Rectal smooth muscle tissue (tissue), 1 donor: ENCODE measurements at regions not wholly inside any gene's neighbourhood (a gene's known extent, or its start where the extent isn't known, plus 50 kb on each side); places are given as distances from the start of the nearest gene placed in this dataset.

ENCODE experiments used
- H3K27ac ChIP-seq: one replicate; pipeline ENCODE4 v1.7.0; 2013; ENCODE audit warnings: low read depth, low read length, inconsistent platforms
- H3K27me3 ChIP-seq: one replicate; pipeline ENCODE4 v1.7.0; 2013; ENCODE audit warnings: low read length; ENCODE audit not compliant: control insufficient read depth, insufficient read depth
- H3K36me3 ChIP-seq: one replicate; pipeline ENCODE4 v1.7.0; 2013; ENCODE audit warnings: low read length; ENCODE audit not compliant: control insufficient read depth, insufficient read depth
- H3K4me1 ChIP-seq: one replicate; pipeline ENCODE4 v1.7.0; 2013; ENCODE audit warnings: low read length; ENCODE audit not compliant: control insufficient read depth, insufficient read depth
- H3K4me3 ChIP-seq: one replicate; pipeline ENCODE4 v1.7.0; 2013; ENCODE audit warnings: low read length
- H3K9ac ChIP-seq: one replicate; pipeline ENCODE4 v1.7.0; 2013; ENCODE audit warnings: low read length

DNA sequence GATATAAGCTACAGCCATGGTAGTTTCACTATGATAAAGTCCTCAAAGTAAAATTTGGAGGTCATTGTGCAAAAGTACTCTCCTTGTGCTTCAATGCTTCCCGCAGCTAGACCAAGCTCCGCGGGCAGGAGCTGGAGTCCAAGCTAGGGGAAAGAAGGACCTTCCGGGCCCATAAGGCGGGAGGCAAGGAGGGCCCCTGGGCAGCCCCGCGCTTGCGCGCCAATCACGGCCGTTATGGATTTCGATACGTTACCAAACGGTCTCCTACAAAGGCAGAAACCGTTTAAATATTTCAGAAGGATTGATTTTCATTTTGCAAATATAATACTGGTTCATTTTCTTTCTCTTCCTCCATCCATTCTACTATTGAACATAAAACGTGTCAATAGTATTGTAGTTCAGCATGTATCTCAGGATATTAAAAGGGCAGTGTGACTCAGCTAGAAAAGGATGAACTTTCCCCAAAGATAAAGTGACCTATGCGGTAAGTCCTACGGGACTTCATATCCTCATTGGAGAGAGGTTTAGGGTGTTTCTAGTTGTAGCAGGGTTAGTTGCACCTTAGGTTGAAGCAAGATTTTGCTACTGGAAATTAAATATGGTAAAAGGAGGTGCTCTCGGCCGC, 128.0 kb downstream of the KIF20B start:
- H3K4me3 ChIP-seq: no peak overlapping the region
- H3K27me3 ChIP-seq: no peaks in the 10 kb centered on the region
- H3K4me1 ChIP-seq: no peaks in the 10 kb centered on the region
- no peak overlapping the region for H3K9ac ChIP-seq
- H3K27ac ChIP-seq: no peak overlapping the region
- H3K36me3 ChIP-seq: no peaks in the 10 kb centered on the region

DNA sequence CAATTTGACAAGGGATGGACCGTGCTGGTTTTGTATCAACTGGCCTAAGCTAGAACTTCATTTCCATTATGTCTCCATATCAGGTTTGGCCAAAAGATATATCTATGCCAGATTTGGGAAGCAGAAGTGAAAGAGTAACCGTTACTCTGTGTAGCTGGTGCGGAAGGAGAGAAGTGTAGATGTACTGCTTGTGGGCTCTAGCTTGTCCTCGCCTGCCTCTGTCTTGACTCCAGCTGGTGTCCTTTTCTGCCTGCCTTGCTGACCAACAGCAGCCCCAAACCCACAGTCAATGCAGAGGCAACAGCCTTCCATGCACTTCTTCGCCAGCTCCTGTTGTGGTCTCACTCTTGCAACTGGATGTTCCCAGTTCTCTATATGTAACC, 128.5 kb downstream of the KIF20B start:
- Histone ChIP-seq H3K36me3 (no peaks in the 10 kb centered on the region), H3K4me3 (no peak overlapping the region), H3K4me1 (no peaks in the 10 kb centered on the region), H3K27me3 (no peaks in the 10 kb centered on the region), H3K9ac (no peak overlapping the region), H3K27ac (no peak overlapping the region)

DNA sequence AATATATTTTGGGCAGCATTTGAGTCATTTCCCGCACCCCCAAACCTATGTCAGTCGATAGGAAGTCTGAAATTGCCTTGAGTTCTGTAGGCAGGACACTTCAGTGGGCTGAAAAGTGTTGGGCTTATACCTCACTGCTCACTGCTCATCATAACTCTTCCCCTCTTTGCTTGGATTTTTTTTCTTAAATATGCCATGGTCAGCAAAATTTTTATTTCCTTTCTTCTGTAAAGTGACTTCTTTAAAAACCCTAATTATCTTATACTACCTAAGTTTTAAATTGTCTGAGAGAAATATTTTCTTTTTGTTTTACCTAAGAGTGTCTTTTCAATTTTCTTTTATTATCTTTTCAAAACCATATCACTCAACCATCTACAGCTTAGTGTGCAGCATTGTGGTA, 129.2 kb downstream of the KIF20B start:
- no peaks in the 10 kb centered on the region for H3K27me3 ChIP-seq
- no peak overlapping the region for H3K27ac ChIP-seq
- no peaks in the 10 kb centered on the region for H3K36me3 ChIP-seq
- no peaks in the 10 kb centered on the region for H3K4me1 ChIP-seq
- H3K9ac ChIP-seq: no peak overlapping the region
- H3K4me3 ChIP-seq: no peak overlapping the region

DNA sequence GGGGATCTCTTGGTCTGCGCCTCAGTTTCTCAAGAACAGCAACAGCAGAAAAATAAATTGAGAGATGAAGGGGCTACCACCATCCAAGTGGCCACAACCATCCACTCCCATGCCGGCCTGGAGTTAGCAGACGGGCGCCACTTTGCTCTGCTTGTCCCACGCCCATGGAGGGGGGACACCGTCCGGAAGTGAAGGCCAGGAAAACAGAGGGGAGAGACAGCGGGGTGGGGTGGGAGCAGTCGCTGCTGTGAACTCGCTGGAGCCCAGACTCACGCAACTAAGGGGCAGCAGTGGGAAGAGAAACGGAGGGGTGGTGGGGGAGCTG, 135.4 kb downstream of the KIF20B start:
- H3K27me3 ChIP-seq: no peaks in the 10 kb centered on the region
- H3K9ac ChIP-seq: no peak overlapping the region

DNA sequence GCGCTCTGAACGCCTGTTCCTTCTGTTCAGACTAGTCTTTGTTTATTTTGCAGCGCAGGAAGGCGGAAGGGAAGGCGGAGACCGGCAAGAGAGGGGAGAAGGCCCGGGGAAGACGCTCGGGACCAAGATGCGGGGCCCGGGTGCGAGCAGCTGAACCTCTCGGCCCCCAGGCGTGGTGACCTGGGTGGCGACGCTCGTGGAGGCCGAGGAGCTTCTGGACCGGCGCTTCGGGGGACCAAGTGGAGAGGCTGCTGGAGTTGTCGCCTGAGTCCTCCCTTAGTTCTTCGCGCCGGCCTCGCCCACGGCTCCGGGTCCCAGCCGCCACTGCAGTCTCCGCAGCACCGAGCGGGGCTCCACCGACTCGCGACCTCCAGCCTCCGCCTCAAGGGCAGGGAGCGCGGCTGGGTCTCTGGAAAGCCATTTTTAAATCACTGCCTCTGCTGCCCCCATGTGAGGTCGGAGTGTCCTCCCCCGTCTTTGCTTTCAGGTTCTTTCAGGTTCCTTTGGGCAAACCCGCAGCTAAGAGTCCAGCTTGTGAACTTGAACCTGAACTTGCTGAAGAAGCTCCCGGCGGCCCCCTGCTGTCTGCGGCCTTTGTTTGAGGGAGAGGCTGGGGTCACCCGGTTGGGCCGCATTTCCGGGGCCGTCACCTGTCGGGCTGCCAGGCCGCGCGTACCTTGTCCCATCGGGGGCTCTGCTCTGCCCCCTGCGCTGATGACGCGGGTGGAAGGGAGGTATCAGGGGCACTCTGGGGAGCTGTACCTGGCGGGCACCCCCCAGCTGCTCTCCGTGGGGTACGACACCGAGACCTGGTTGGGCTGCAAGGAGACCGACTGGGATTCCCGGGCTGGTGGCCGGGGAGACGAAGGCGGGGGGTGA, 136.0 kb downstream of the KIF20B start:
- Histone ChIP-seq H3K36me3 (no peaks in the 10 kb centered on the region), H3K4me1 (no peaks in the 10 kb centered on the region), H3K27me3 (no peaks in the 10 kb centered on the region), H3K9ac (peak overlapping the region; percentile 53), H3K4me3 (peak overlapping the region; percentile 73), H3K27ac (peak overlapping the region; percentile 68)

More for the DNA sequence above, 135.4 kb downstream of the KIF20B start:
- Histone ChIP-seq H3K4me1 (no peaks in the 10 kb centered on the region), H3K4me3 (peak overlapping the region; percentile 73), H3K27ac (peak overlapping the region; percentile 68), H3K36me3 (no peaks in the 10 kb centered on the region)

DNA sequence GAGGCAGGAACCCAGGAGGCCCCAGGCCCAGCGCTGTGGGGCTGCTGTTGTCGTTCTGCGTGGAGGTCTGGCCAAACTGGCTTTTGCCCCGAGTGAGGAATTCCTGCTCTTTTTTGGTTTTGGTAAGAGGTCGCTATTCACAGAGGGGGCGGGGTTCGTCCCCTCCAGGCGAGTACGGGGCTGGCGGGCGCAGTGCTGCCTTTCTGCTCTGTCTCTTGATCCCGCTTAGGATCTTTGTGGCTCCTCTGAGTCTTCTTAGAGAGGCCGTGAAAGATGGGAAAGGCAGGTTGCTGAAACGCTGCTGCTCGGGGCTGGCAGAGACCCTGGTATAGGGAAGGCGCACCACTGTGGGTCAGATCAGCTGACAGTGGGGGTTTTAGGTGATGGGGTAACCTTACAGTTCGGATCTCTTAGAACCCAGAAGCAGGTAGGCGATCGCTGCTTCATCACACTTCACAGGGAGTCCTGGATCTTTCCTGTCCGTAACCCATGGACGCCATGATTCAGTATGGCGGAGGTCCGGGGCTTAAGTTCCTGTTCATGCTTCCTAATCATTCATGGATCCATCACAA, 136.7 kb downstream of the KIF20B start:
- Histone ChIP-seq H3K27ac (peak overlapping the region; percentile 68), H3K4me3 (peak overlapping the region; percentile 73), H3K27me3 (no peaks in the 10 kb centered on the region), H3K9ac (no peak overlapping the region), H3K4me1 (no peaks in the 10 kb centered on the region), H3K36me3 (no peaks in the 10 kb centered on the region)

DNA sequence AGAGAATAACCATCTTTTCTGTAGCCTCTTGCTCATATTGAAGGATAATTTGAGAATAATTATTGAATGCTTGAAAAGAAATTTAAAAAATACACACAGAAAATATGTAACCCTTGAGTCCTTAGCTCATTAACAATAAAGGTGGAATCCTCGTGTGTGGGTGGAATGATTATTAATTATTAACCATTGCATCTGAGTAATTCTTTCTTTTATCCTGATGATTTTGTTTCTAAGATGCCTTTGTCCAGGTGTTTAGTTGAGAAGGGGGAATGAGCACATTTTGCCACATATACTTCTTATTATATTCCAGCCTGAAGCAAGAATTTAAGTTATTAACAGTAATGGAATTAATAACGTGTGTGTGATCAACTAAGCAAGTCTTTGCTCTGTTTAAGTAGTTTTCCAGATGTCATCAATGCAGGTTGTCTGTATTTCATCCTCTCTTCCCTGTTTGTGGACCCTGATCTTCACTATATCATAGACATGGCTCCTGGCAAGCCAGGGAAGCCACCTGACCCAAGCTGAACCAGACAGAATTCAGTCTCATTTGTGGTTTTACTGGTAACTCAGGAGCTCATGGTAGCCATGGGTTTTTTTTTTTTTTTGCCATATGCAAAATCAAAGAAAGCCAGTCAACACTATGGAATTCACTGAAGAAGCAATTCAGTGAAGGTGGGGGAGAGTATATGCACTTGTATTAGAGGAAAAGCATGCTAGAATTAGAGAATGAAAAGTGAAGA, 144.3 kb downstream of the KIF20B start:
- Histone ChIP-seq H3K9ac (no peak overlapping the region), H3K27ac (no peak overlapping the region), H3K36me3 (no peaks in the 10 kb centered on the region), H3K4me3 (no peak overlapping the region), H3K4me1 (no peaks in the 10 kb centered on the region), H3K27me3 (no peaks in the 10 kb centered on the region)

DNA sequence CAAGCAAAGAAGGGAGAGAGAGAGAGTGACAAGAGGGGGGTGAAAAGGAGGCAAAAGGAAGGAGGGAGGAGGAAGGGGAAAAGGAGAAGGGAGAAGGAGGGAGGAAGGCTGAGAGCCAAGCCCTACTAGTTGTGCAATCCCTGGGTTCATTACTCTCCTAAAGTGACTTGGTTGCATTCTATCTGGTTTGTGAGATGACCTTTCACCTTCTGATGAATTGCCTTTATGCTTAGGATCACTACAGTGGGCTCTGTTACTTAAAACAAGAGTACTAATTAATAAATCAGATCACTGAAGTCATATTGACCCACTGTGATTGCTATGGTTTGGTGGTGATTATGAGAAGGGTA, 144.9 kb downstream of the KIF20B start:
- Histone ChIP-seq H3K27ac (no peak overlapping the region), H3K27me3 (no peaks in the 10 kb centered on the region), H3K4me3 (no peak overlapping the region), H3K36me3 (no peaks in the 10 kb centered on the region), H3K9ac (no peak overlapping the region), H3K4me1 (no peaks in the 10 kb centered on the region)

DNA sequence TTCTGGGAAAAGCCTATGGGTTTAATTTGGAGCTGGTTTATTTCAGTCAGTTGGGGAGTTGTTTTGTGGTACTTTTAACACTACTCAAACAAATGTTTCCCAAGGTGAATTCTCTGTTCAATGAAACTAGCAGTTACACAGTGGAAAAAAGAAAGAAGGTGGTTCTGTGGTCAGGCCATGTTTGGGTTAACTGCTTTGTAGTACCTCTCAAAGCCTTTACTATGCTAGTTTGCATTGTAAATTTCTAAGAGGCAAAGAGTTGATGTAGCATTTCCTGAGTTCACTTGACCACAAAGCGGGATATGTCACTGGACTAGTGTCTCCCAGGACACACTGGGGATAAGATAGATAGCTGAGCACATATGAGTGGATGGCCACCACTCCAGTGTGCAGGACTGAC, 145.4 kb downstream of the KIF20B start:
- Histone ChIP-seq H3K9ac (no peak overlapping the region), H3K4me3 (no peak overlapping the region), H3K27me3 (no peaks in the 10 kb centered on the region), H3K4me1 (no peaks in the 10 kb centered on the region), H3K27ac (no peak overlapping the region), H3K36me3 (no peaks in the 10 kb centered on the region)

DNA sequence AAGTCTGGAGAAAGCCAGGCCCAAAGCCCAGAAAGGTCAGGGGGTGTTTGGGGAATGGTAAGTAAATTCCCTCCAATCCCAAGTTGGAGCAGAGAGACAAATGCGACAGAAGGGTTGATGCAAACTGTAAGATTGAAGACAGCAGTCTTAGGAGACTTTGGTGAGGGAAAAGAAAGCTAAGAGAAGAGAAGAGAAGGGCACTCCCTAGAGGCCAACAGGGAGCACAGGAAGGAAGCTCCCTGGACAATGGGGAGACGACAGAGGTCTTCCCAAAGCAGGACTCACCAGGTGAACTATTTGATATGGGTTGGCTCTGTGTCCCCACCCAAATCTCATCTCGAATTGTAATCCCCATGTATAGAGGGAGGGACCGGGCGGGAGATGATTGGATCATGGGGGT, 151.5 kb downstream of the KIF20B start:
- Histone ChIP-seq H3K36me3 (no peaks in the 10 kb centered on the region), H3K27me3 (no peaks in the 10 kb centered on the region), H3K9ac (no peak overlapping the region), H3K4me1 (no peaks in the 10 kb centered on the region), H3K27ac (no peak overlapping the region), H3K4me3 (no peak overlapping the region)

DNA sequence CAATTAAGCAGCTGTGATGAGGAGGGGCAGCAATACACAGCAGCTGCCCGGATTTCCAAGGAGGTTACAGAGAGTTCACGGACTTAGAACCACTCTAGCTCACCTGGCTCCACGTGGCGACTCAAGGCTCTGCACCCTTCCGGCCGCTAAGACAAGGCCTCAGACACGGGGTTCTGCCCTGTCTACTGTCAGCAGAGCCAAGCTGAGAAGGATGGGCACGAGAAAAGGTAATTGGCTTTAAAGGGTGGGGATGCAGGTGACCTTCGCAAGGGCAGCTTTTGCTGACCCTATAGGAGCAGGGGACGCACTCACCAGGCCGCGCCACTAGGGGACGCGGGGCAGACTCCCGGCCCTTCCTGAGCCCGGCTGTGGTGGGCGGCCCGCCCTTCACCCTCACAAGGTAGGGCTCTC, 152.4 kb downstream of the KIF20B start:
- no peak overlapping the region for H3K4me3 ChIP-seq
- no peak overlapping the region for H3K27ac ChIP-seq
- H3K27me3 ChIP-seq: no peaks in the 10 kb centered on the region
- no peak overlapping the region for H3K9ac ChIP-seq
- no peaks in the 10 kb centered on the region for H3K36me3 ChIP-seq
- H3K4me1 ChIP-seq: no peaks in the 10 kb centered on the region

DNA sequence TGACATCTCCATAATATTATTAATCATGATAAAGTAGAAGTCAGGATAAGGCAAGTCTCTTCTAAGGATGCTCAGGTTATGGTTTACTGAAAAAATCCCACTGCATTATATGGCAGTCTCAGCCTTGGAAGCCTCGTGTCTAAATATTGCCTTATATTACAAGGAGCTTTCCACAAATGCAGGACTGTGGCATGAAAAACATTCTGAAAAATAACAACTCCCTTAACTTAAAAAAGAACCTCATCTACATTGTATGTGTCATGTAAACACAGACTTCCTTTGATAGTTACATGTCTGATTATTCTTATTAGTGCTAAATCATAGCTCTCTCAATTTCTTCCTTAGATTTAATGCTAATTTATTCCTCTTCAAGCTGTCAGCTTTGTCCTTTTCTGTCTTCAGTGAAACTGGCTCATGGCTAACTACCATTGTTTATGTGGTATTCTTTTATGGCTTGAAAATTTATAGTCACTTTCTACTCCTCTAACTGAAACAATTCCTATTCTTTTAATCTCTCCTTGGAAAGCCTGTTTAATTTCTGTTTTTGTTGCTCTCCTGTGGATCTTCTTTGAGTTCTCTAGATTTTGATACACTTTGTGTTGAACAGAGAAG, 156.1 kb downstream of the KIF20B start:
- Histone ChIP-seq H3K27me3 (no peaks in the 10 kb centered on the region), H3K4me3 (no peak overlapping the region), H3K36me3 (no peaks in the 10 kb centered on the region), H3K9ac (no peak overlapping the region), H3K4me1 (no peaks in the 10 kb centered on the region), H3K27ac (no peak overlapping the region)
